HG03039 (cell line): ENCODE measurements at regions not wholly inside any gene's neighbourhood (a gene's known extent, or its start where the extent isn't known, plus 50 kb on each side); places are given as distances from the start of the nearest gene placed in this dataset.
"Not testable (repeated sequence)": the region's sequence is repeated elsewhere in the genome, so short reads cannot be mapped to it uniquely, and the experiment has no call there.

ENCODE experiments used
- ATAC-seq: cut with Tn5 transposase; IDR thresholded peaks from one replicate; pipeline ENCODE4 v1.9.1; 2021; ENCODE audit warnings: mild to moderate bottlenecking, moderate library complexity; ENCODE audit not compliant: unreplicated experiment

- ATAC-seq = no peak
These were observed 175.6 kb upstream of the FAR2 start for GRCh38 chr12:28973491-28973890.

GRCh38 chr12:28974166-28974565 lies 174.9 kb upstream of the FAR2 start:
- no peak for ATAC-seq

DNA sequence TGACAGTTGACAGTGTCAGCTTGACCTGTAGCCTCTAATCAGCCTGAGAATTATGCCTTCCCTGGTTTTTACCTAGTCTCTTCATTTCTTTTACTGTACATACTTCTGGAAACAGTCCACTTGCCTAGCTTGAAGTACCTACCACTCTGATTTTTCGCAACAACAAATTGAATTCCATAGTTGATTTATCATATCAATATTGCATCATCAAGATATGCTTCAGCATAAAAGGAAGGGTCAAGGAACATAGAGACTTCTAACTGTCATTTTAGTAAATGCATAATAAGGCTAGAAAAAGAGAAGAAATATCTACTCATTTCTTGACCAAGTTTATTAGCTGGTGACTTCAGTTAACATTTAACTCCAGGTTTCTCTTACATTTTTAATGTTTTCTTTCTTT lies 174.2 kb upstream of the FAR2 start:
- no peak for ATAC-seq

GRCh38 chr12:28975564-28976340 lies 173.3 kb upstream of the FAR2 start:
- ATAC-seq = no peak

DNA sequence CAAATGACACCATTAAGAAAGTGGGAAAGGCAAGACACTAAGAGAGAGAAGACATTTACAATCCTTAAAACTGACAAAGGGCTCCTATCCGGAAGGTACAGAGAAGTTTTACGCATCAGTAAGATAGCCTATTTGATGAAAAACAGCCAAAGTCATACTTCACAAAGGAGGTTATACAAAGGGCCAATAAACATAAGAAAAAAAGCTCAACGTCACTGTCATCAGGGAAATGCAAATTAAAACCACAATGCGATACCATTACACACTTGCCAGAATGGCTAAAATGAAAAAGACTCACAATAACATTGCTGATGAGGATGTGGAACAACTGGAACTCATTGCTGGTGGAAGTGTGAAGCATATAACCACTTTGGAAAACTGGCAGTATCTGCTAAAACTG lies 168.6 kb upstream of the FAR2 start:
- no peak for ATAC-seq

DNA sequence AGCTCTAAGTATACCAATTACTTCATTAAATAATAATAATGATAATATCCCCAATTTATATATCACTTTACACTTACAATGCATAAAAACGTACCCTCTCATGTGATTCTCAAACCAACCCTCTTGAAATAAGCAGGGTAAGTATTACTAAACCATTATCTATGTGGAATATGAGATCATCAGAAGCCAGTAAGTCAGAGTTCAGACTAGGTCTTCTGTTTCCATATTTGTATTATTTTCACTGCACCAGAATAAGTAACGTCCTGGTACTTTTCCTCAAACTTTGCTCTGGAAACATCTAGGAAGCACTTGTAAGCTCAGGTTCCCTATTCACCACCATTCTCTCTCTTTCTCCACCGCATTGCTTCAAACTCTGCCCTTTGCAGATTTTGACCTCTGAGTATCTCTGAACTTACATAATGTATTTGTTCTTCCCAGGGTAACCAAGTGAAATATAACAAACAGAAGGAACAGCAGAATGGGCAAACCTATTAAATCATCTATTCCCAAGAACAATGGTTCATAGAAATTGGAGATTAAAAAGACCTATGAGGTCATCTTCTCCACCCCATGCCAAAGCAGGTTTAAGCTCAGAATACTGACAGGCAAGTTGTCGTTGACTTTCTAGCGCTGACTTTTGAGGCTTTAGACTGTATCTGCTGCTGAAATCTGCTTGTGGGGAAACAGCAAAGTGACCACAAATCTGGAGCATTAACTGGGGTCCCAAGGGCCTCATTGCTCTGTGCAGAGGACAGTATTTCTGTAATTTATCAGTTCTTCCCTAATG lies 161.3 kb upstream of the FAR2 start:
- no peak for ATAC-seq

GRCh38 chr12:28988325-28988704 lies 160.8 kb upstream of the FAR2 start:
- no peak for ATAC-seq

DNA sequence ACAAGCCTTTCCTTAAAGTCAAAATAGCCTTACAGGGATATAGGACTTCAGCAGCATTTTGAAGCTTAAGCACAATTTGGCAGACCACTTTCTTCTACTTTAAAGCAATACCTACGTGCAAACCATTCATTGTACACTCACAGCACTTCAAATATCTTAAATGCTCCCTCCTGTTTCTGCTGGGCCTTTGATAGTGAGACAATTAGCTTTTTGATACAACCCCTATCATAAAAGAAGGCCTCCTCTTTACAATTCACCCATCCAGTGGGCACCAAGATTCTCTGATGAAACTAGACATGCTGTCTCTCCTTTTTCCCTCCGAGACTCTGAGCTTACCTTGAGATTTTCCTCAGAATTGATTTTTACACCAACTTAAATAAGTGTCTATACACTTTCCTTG lies 157.5 kb upstream of the FAR2 start:
- ATAC-seq = no peak

GRCh38 chr12:28993720-28994119 lies 155.4 kb upstream of the FAR2 start:
- ATAC-seq = no peak

DNA sequence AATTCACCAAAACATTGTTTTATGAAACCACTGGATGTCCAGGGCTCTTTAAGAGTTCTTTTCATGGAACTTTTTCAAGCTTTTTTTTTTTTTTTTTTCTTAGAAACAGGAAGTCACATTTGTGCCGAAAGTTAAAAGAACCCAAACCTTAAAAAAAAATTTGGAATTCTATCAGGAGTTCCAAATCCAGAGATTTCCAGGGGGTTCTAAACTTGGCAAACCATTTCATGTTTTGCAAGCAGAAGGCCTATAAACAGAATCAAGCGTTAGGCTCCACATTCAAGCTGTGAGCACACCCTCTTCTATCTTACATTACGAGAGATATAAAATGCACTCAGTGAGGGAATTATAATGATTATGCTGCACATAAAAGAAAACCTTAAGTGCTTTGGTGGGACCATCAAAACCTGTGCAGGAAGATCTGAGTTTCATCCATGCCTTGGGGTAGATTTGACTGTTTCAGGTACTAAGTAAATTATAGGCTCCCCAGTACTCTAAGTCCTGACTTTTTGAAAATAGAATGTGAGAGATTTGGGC lies 154.8 kb upstream of the FAR2 start:
- no peak for ATAC-seq

DNA sequence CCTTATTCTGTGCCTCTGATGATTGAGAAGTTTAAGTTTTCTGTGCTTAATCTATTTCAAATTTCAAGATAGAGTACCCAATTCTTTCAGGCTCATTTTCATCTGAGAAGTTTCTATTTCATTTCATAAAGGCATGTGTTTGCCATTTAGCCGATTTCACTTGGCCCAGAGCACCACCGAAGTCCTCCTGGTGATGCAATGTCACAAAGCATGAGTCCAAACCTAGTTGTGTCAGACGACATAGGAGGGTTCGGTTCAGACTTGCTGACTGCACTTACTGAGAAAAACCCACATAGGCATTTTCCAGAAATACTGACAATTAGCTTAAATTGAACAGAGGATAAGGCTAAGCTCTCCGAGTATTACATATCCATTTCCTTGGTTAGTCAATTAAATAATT lies 152.4 kb upstream of the FAR2 start:
- no peak for ATAC-seq

DNA sequence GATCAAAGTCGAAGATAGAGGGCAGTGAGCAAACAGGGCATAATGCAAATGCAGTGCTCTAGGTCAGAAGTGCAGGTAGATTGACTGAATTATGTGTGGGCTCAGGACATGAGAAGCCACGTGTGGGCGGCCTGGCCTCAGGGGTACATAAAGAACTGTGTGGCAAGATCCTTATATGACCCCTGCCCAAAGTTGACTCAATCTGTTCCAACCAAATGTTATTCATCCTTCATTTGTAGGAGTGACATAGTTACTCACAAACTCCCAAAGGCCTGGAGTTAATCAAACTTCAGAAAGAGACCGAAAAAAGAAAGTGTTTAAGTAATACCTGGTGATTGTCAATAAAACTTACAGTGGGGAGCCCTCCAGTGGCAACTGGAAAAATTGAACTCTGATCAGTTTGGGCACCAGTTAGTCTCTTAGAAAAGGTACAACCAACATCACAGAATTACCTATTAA lies 150.4 kb upstream of the FAR2 start:
- no peak for ATAC-seq

- ATAC-seq = no peak
These were observed 144.8 kb upstream of the FAR2 start for GRCh38 chr12:29004066-29004935.

- ATAC-seq = no peak
These were observed 144.2 kb upstream of the FAR2 start for GRCh38 chr12:29004936-29005304.

DNA sequence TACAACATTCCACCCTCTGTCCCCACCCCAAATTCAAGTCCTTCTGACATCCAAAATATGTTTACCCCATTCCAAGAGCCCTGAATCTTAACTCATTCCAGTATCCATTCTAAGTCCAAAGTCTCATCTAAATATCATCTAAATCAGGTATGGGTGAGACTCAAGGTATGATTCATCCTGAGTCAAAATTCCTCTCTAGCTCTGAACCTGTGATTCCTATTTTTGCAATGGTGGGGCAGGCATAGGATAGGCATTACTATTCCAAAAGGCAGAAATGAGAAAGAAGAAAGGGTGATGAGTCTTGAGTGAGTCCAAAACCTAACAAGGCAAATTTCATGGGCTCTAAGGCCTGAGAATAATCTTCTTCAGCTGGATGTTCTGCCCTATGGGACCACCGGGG lies 140.3 kb upstream of the FAR2 start:
- no peak for ATAC-seq

DNA sequence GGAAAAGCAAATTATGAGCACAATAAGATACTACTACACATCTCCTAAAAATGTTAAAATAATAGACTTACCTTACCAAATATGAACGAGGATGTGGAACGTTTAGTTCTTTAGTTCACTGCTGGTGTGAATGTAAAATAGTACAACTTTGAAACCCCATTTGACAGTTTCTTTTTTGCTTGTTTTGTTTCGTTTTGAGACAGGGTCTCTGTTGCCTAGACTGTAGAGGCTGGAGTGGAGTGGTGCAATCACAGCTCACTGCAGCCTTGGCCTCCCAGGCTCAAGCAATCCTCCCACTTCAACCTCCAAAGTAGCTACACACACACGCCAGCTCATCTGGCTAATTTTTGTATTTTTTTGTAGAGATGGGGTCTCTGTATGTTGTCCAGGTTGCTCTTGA lies 136.4 kb upstream of the FAR2 start:
- no peak for ATAC-seq

- ATAC-seq = not testable (repeated sequence)
These were observed 131.5 kb upstream of the FAR2 start for GRCh38 chr12:29017532-29017931.

GRCh38 chr12:29023436-29024076 lies 125.5 kb upstream of the FAR2 start:
- ATAC-seq = no peak

GRCh38 chr12:29024117-29024516 lies 125.0 kb upstream of the FAR2 start:
- no peak for ATAC-seq

DNA sequence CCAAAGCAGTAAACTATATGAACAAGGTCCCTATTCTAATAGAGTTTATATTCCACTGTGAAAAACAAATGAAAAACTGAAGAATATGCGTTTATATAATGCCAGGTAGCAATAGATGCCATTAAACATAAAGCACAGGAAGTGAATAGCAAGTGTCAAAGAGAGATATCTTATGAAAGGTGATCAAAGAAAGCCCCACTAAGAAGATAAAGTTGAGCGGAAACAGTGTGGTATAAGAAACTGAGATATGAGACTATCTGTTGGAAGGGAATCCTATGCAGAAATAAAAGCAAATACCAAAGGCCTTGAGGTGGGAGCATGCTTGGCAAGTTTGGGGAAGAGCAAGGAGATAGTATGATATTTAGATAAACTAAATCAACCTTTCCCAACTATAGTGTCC lies 123.1 kb upstream of the FAR2 start:
- no peak for ATAC-seq

DNA sequence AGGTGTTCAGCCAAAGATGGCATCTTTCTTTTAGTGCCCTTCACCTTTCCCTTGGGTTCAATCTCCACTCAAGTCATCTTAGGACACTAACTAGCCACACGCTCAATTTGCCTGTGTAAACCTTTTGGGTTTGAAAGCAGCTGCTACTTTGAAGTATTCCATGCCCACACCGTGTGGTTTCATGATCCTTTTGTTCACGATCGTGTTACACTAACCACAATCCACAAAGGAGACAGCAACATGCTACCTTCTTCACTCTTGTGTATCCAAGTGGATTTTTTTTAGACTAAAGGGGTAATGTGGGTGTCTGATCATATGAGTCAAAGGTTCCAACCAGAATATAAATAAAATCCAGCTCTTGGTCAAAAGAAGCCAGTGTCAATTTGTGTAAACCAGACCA lies 122.7 kb upstream of the FAR2 start:
- no peak for ATAC-seq
